DMS153 treated with DMSO at 0.1 percent for 48 hours (cell line): ENCODE measurements at regions not wholly inside any gene's neighbourhood (a gene's known extent, or its start where the extent isn't known, plus 50 kb on each side); places are given as distances from the start of the nearest gene placed in this dataset.
"Not testable (repeated sequence)": the region's sequence is repeated elsewhere in the genome, so short reads cannot be mapped to it uniquely, and the experiment has no call there.

ENCODE experiments used
- DNase-seq: peaks from one replicate; lab custom pipeline; 2025; ENCODE audit not compliant: unreplicated experiment; lab: John Stamatoyannopoulos, UW

GRCh38 chr1:208977638-208978256 lies 605.8 kb upstream of the CAMK1G start:
- no peak for DNase-seq

GRCh38 chr1:208979776-208980175 lies 603.7 kb upstream of the CAMK1G start:
- DNase-seq: no peak

DNA sequence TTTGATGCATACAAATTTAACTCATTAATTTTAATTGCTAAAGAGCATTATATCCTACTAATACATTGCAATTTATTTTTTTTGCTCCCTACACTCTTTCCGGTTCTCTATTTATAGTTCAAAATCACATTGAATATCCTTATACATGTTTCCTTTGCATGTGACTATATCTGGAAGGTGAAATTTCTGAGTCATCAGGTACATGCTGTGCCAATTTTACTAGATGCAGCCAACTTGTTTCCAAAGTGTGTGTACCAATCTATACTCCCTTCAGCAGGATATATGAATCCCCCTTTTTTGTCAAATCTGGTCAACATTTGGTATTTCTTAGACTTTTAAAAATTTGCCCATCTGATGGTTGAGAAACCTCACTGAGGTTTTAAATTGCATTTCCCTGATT lies 602.9 kb upstream of the CAMK1G start:
- no peak for DNase-seq

DNA sequence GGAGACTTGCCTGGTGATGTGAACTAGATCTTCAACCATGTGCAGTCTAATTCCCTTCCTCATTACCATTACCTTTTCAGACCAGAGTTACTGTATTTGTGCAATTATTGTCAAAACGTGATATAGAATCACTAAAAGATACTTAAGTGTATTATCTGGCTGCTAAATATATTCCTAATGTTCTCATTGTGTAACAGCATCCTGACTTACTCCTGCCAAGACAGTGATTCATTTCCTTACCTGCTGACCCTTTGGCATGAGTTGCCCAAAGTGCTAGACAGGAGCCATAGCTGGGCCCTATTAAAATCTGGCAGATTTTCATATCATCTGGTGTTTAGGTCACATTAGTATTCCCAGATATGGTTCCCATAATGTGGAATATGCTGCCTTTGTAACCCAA lies 598.3 kb upstream of the CAMK1G start:
- DNase-seq: no peak

DNA sequence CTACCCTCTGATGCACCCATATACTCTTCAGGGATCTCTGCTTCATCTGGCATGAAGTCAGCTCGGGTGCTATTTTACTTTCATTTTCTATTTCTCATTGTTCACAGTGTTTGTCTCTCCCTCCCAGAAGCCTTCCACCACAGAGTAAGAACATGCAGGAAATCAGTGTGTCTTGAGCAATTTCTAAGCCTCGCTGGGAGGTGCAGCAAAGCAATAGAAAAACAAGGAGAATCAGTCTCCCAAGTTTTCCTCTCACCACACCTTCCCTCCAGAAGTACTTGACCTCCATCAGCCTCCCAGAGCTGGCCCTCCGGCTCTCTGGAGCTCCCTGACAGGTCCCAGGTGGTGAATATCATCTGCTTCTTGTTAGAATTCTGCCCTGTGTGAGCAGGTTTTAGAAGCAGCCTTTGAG lies 594.7 kb upstream of the CAMK1G start:
- DNase-seq: peak; percentile 71

- DNase-seq: no peak
Measured at GRCh38 chr1:208990456-208990855, 593.1 kb upstream of the CAMK1G start.

DNA sequence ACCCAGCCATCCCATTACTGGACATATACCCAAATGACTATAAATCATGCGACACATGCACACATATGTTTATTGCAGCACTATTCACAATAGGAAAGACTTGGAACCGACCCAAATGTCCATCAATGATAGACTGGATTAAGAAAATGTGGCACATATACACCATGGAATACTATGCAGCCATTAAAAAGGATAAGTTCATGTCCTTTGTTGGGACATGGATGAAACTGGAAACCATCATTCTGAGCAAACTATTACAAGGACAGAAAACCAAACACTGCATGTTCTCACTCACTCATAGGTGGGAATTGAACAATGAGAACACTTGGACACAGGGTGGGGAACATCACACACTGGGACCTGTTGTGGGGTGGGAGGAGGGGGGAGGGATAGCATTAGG lies 586.5 kb upstream of the CAMK1G start:
- DNase-seq: not testable (repeated sequence)

DNA sequence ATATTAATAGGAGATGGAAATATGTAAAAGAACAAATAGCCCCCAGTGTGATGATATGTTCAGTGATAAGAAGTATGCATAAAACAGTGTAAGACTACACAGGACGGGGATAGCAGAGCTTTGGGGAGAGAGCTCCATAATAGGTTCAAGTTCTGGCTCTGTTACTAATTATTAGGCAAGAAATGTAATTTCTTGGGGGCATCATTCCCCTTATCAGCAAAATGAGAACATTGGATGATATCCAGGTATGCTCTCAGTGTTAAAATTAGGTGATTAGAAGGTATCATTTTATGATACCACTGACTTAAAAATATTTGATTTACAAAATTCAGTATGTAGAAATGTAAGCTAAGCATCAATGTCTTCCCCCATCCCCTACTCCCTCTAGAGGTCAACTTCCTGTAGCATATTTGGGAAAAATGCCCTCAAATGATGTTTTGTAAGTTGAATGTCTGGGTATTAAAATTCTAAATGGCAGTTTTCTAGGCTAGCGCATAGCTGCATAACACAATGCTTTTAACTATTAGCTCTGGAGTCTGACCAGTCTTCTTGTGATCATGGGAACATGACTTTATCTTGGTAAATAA lies 585.7 kb upstream of the CAMK1G start:
- DNase-seq: no peak

DNA sequence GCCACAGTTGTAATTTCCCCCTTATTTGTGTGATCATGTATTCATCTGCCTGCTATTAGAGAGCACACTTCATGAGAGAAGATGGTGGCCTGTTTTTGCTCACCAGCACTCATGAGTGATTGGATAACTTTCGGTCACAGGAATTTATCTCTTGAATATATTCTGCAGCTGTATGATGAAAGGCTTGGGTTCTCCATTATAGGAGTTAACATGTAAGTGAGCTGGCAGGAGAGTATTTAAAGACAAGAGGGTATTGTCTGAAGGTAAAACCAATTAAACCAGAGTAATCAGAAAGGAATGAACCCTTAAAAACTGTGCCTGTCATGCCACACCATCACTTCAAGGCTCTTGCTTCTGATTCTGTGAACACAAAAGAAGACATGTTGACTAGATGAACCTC lies 574.9 kb upstream of the CAMK1G start:
- no peak for DNase-seq

GRCh38 chr1:209010475-209011230 lies 572.9 kb upstream of the CAMK1G start:
- no peak for DNase-seq

DNA sequence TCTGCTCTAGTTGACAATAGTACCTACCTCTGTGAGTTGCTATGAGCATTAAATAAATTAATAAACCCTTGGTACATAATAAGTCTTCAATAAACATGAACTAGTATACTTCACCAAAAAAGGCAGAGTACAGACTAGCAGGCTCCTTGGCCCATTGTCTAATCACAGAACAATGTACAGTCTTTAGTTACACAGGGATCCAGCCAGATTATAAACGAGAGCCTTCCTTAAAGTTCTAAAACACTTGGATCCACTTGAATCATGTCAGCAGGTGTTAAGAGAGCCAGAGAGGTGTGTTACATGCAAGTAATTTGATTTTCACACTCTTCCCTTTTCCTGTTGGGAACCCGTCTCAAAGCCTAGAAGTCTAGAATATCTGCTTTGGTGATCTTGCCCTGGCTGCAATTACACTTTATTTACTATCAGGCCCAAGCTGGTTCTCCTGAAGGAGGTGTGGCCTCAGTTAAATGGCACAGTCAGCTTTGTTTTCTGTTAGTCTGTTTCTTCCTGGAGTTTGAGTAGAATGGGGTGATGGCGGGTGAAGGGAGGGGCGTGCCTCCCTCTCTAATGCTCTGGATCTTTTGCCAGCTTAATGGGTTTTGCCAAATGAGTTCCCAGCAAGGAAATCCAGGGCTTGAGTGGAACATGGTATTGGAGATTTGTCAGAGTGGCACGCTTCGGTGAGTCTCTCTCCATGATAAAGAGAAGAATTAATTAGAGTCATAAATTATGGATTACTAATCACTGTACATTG lies 570.9 kb upstream of the CAMK1G start:
- DNase-seq: peak; percentile 77

DNA sequence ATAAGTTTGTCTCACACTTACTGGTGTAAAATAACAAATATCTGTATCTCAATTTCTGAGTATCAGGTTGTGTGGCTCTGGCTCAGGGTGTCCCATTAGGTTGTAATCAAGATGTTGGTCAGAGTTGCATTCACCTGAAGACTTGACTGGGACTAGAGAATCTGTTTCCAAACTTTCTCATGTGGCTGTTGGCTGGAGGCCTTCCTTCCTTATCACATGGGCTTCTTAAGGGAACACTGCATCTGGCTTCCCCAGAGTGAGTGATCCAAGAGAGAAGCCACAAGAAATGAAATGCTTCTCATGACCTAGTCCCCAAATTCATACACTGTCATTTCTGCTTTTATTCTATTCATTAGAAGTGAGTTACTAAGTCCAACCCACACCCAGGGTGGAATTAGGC lies 568.4 kb upstream of the CAMK1G start:
- no peak for DNase-seq

DNA sequence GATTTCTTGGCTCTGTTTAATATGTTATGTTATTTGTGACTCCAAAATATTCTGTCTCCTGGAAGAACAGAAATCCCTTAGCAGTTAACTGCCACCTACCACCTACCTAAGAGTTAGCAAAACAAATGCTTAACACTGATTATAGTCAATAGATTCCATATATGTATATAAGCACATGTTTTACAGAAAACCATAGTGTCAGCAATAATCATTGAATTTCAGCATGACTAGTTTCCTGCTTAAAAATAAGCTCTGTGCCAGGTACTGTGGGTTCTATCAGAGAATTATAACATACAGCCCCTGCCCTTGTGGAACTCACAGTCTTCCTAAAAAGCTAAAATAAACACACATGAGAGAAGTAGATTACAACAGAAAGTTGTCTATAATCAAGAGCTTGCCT lies 561.9 kb upstream of the CAMK1G start:
- no peak for DNase-seq

- DNase-seq: no peak
Measured at GRCh38 chr1:209023790-209024189, 559.7 kb upstream of the CAMK1G start.

GRCh38 chr1:209029737-209030136 lies 553.8 kb upstream of the CAMK1G start:
- DNase-seq: peak; percentile 40

DNA sequence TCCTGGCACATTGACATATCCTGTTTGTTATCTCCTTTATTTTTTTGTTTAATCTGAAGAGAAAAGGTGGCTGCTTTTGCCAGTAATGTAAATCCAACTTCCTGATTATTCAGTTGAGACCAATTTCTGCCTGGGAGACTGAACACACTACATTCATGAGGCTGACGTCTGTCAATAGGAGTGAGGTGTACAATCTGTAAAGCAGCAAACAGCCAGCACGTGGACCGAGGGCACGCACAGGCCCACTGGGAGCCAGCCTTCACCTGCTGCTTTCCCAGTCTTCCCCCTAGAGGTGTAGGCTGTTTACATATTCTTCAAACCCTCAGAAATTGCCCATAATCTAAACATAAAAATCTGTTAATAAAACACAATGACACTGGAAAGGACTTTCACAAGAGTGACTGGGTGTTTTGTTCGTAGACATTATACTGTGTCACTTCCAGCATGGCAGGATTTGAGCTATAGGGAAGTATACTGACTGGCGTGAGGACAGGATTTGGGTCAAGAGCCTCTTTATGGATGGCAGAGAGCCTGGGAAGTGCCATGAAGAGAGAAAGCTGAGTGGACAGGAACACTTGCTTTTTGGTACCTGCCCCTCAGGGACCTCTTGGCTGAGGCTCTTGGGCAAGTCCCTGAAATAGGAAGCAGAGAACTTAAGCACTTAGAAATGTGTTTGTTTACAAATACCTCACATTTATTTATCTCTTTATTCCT lies 552.9 kb upstream of the CAMK1G start:
- DNase-seq: peak; percentile 95

- no peak for DNase-seq
Measured at GRCh38 chr1:209037064-209037463, 546.5 kb upstream of the CAMK1G start.

DNA sequence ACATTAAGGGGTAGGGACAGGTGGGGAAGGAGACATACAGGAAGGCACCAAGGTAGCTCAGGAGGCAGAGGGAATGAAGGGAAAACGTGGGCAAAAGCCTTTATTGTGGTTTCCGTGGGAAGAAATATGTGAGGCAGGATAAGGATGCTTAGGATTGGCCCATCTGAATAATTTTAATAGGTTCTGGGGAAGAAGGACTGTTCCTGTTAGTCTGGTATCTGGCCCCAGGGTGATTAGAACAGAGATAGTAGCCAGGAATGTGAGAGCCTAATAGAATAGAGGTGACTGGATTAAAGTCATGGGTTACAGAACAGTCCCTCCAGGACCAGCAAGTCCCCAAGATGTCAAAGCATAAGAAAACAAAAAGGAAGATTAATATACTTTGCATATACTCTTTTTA lies 545.2 kb upstream of the CAMK1G start:
- no peak for DNase-seq

- no peak for DNase-seq
Measured at GRCh38 chr1:209038735-209039134, 544.8 kb upstream of the CAMK1G start.

- DNase-seq: no peak
Measured at GRCh38 chr1:209040351-209040750, 543.2 kb upstream of the CAMK1G start.

DNA sequence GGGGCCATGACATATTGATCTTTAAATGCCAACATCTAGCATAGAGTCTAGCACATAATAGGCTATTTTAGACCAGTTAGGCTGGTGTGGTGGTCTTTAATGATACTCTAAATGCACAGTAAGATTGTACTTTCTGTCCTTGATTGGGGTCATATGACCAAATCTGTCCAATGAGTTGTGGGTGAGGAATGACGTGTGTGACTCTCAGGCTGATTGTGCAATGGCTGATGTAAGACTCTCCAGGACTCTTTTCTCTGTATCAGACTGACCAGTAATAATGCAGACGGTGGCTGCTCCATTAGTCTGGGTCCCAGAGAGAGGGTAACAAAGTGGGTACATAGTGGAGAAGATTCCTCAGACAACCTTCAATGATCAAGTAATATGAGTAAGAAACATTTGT lies 541.6 kb upstream of the CAMK1G start:
- no peak for DNase-seq
